ENCODE measurements at regions not wholly inside any gene's neighbourhood (a gene's known extent, or its start where the extent isn't known, plus 50 kb on each side); places are given as distances from the start of the nearest gene placed in this dataset.

DNA sequence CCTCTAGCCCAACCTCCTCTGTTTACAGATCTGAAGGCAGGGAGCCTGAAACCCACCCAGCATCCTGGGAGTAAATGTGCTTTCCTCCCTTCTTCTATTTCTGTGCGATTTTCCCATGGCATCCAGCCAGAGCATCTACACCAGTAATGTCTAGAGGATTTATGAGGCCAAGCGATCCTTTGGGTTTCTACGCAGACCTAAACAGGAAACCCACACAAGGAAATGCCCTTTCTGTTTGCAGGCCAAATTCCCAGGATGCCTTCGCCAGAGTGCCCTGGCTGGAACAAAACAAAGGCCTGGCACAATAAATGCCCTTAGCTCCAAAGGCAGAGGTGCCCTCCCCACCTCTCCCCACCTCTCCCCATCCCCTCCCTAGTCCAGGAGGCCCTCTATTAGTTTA lies 110.5 kb upstream of the CDC42BPA start (continued):
- TF ChIP-seq MYB (IDR thresholded peaks at IDR 0.05; ENCODE audit: borderline replicate concordance, low read depth, low read length) (no peak), MTA3 (IDR thresholded peaks at IDR 0.05; ENCODE audit: borderline replicate concordance, low read length) (no peak), NFIC (IDR thresholded peaks at IDR 0.05; ENCODE audit: low read depth, low read length) (no peak)

DNA sequence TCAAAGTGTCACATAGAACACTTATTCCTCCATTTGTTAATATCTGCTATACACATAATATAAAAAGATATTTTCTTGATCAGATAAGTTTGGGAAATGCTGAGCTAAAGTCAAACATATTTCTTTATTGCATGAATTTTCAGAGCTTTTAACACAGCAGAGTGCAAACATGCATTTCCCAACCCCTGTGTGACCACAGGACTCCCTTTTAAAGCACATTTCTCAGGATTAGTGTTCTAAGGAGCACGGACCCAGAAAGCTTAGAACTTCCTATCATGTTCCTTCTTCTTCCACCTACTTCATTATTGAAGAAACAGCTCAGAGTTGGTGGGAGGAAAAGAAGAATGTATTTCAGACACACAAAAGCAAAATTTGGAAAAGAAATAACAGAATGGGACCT lies 109.1 kb upstream of the CDC42BPA start:
- no peak for ATAC-seq
- H3K4me1 ChIP-seq (ENCODE audit: control insufficient read depth, insufficient read depth, low read length): no peaks in the 10 kb centered on the region
- in situ Hi-C loops (cut with MboI) (no loop called here), intact Hi-C loops (cut with micrococcal nuclease; ENCODE audit: unreplicated experiment) (no loop called here)
- no peak for TF ChIP-seq ATF7 (IDR thresholded peaks at IDR 0.05; ENCODE audit: low read depth)
- H3K4me2 ChIP-seq (ENCODE audit: control insufficient read depth, insufficient read depth): no peak overlapping the region
- H3K27me3 ChIP-seq (replicated peaks in 1 of 2; ENCODE audit: control insufficient read depth in 2 of 2, insufficient read depth in 2 of 2, low read length in 1 of 2): no peaks in the 10 kb centered on the region
- no peaks in the 10 kb centered on the region for H3K79me2 ChIP-seq (ENCODE audit: control insufficient read depth, insufficient read depth, low read length)
- SMC1A ChIA-PET (ENCODE audit: uncharacterized antibody, unreplicated experiment): no interaction called here
- no peaks in the 10 kb centered on the region for H4K20me1 ChIP-seq (ENCODE audit: control insufficient read depth, insufficient read depth)
- H3K36me3 ChIP-seq (ENCODE audit: control insufficient read depth in 2 of 2, insufficient read depth in 2 of 2, low read length in 1 of 2): no peaks in the 10 kb centered on the region
- H3K9me3 ChIP-seq (replicated peaks; ENCODE audit: control insufficient read depth, insufficient read depth, low read length): no peaks in the 10 kb centered on the region
- POLR2A ChIA-PET: interaction anchor here (0.5 kb wide), 1 partner anchor 111 kb away, joined by 3 read pairs; no protein-coding TSS in a partner anchor
- H3K9ac ChIP-seq (ENCODE audit: control insufficient read depth, insufficient read depth, low read length): no peak overlapping the region
- WGBS (ENCODE audit: insufficient coverage, insufficient replicate concordance, low lambda C conversion rate, missing lambda C conversion rate): 5% methylated on average over 1 of the region's 1 CpG
- H2AFZ ChIP-seq (ENCODE audit: control insufficient read depth, low read depth, low read length): no peak overlapping the region
- no peak for FAIRE-seq
- H3K27ac ChIP-seq (ENCODE audit: control insufficient read depth, insufficient read depth): no peak overlapping the region
- no TSS peak for BruUV-seq (replicated peaks)
- CTCF ChIA-PET: no interaction called here
- RAD21 ChIA-PET (ENCODE audit: unreplicated experiment): interaction anchor here (1.0 kb wide), 1 partner anchor 515 kb away, joined by 3 read pairs; no protein-coding TSS in a partner anchor
- no peak for DNase-seq (ENCODE audit: low read depth, low spot score)
- no peak overlapping the region for H3K4me3 ChIP-seq

DNA sequence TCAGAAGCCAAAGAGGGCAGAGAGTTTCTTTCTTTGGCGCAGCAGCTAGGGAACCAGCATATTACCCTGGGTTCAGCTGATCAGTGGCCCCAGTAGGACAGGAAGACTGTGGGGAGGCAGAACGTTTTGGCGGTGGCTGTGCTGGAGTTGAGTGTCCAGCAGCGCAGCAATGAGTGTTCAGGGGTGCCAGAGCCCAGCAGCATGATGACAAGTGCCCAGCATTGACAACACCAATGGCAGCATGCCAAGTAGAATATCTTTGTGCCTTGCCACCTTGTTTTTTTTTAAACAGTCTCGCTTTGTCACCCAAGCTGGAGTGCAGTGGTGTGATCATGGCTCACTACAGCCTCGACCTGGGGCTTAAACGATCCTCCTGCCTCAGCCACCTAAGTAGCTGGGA lies 106.7 kb upstream of the CDC42BPA start:
- RAD21 ChIA-PET (ENCODE audit: unreplicated experiment): no interaction called here
- SMC1A ChIA-PET (ENCODE audit: uncharacterized antibody, unreplicated experiment): no interaction called here
- in situ Hi-C loops (cut with MboI): no loop called here
- DNase-seq (ENCODE audit: low read depth, low spot score) (no peak), ATAC-seq (no peak), FAIRE-seq (no peak)
- POLR2A ChIA-PET: no interaction called here
- H4K20me1 ChIP-seq (ENCODE audit: control insufficient read depth, insufficient read depth): no peaks in the 10 kb centered on the region
- intact Hi-C loops (cut with micrococcal nuclease; ENCODE audit: unreplicated experiment): no loop called here
- CTCF ChIA-PET: interaction anchor here (0.6 to 1.0 kb wide), 2 partner anchors 12 to 20 kb away, joined by 3 read pairs; no protein-coding TSS in a partner anchor
- no peaks in the 10 kb centered on the region for H3K79me2 ChIP-seq (ENCODE audit: control insufficient read depth, insufficient read depth, low read length)
- H2AFZ ChIP-seq (ENCODE audit: control insufficient read depth, low read depth, low read length): no peak overlapping the region
- no peak overlapping the region for H3K27ac ChIP-seq (ENCODE audit: control insufficient read depth, insufficient read depth)
- H3K9ac ChIP-seq (ENCODE audit: control insufficient read depth, insufficient read depth, low read length): no peak overlapping the region
- no peaks in the 10 kb centered on the region for H3K9me3 ChIP-seq (replicated peaks; ENCODE audit: control insufficient read depth, insufficient read depth, low read length)
- WGBS (ENCODE audit: insufficient coverage, insufficient replicate concordance, low lambda C conversion rate, missing lambda C conversion rate): 20% methylated on average over 7 of the region's 7 CpGs
- BruUV-seq (replicated peaks): no TSS peak
- no peak overlapping the region for H3K4me3 ChIP-seq
- H3K4me1 ChIP-seq (ENCODE audit: control insufficient read depth, insufficient read depth, low read length): no peaks in the 10 kb centered on the region
- no peak overlapping the region for H3K4me2 ChIP-seq (ENCODE audit: control insufficient read depth, insufficient read depth)
- no peaks in the 10 kb centered on the region for H3K36me3 ChIP-seq (ENCODE audit: control insufficient read depth in 2 of 2, insufficient read depth in 2 of 2, low read length in 1 of 2)
- no peaks in the 10 kb centered on the region; a peak in 1 of 4 replicates for H3K27me3 ChIP-seq (replicated peaks in 1 of 2; ENCODE audit: control insufficient read depth in 2 of 2, insufficient read depth in 2 of 2, low read length in 1 of 2)
- TF ChIP-seq, protein P1, sequence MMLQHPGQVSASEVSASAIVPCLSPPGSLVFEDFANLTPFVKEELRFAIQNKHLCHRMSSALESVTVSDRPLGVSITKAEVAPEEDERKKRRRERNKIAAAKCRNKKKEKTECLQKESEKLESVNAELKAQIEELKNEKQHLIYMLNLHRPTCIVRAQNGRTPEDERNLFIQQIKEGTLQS (IDR thresholded peaks at IDR 0.05; ENCODE audit: borderline replicate concordance, extremely low read depth, low read depth, low read length): no peak
- TF ChIP-seq MYC (IDR thresholded peaks at IDR 0.05; ENCODE audit: insufficient read depth, insufficient read length, insufficient replicate concordance, low read length, severe bottlenecking) (no peak), BACH1 (IDR thresholded peaks at IDR 0.05; ENCODE audit: borderline replicate concordance) (no peak), DPF2 (IDR thresholded peaks at IDR 0.05) (no peak), CHD2 (IDR thresholded peaks at IDR 0.05; ENCODE audit: borderline replicate concordance, low read depth, low read length) (no peak), NR2F1 (conservative IDR thresholded peaks at IDR 0.05) (no peak), SREBF1 (IDR thresholded peaks at IDR 0.05; ENCODE audit: low read length) (no peak)
- TF ChIP-seq, protein P2, sequence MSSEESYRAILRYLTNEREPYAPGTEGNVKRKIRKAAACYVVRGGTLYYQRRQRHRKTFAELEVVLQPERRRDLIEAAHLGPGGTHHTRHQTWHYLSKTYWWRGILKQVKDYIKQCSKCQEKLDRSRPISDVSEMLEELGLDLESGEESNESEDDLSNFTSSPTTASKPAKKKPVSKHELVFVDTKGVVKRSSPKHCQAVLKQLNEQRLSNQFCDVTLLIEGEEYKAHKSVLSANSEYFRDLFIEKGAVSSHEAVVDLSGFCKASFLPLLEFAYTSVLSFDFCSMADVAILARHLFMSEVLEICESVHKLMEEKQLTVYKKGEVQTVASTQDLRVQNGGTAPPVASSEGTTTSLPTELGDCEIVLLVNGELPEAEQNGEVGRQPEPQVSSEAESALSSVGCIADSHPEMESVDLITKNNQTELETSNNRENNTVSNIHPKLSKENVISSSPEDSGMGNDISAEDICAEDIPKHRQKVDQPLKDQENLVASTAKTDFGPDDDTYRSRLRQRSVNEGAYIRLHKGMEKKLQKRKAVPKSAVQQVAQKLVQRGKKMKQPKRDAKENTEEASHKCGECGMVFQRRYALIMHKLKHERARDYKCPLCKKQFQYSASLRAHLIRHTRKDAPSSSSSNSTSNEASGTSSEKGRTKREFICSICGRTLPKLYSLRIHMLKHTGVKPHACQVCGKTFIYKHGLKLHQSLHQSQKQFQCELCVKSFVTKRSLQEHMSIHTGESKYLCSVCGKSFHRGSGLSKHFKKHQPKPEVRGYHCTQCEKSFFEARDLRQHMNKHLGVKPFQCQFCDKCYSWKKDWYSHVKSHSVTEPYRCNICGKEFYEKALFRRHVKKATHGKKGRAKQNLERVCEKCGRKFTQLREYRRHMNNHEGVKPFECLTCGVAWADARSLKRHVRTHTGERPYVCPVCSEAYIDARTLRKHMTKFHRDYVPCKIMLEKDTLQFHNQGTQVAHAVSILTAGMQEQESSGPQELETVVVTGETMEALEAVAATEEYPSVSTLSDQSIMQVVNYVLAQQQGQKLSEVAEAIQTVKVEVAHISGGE (CRISPR knock-in tag; IDR thresholded peaks at IDR 0.05): no peak
- TF ChIP-seq, protein P3, sequence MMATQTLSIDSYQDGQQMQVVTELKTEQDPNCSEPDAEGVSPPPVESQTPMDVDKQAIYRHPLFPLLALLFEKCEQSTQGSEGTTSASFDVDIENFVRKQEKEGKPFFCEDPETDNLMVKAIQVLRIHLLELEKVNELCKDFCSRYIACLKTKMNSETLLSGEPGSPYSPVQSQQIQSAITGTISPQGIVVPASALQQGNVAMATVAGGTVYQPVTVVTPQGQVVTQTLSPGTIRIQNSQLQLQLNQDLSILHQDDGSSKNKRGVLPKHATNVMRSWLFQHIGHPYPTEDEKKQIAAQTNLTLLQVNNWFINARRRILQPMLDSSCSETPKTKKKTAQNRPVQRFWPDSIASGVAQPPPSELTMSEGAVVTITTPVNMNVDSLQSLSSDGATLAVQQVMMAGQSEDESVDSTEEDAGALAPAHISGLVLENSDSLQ (IDR thresholded peaks at IDR 0.05): no peak

All from GM12878 (cell line).